ENCODE measurements at regions not wholly inside any gene's neighbourhood (a gene's known extent, or its start where the extent isn't known, plus 50 kb on each side); places are given as distances from the start of the nearest gene placed in this dataset.
A peak's percentile ranks its signal among the peaks of the same experiment; 100 is the strongest.

GRCh38 chr17:14813649-14814370 is 451.3 kb downstream of the PMP22 start:
- Histone ChIP-seq H3F3A (ENCODE audit: low read depth) (no peaks in the 10 kb centered on the region), H3K4me2 (no peak overlapping the region), H4K20me1 (ENCODE audit: low read depth) (no peaks in the 10 kb centered on the region), H2AFZ (replicated peaks) (peak overlapping the region; percentile 43), H3K79me2 (ENCODE audit: low read depth) (no peaks in the 10 kb centered on the region), H3K4me1 (no peaks in the 10 kb centered on the region), H3K27ac (no peak overlapping the region), H3K27me3 (no peaks in the 10 kb centered on the region), H3K9me3 (ENCODE audit: low read depth) (peaks cover 8% of the 10 kb centered on the region), H3K9ac (no peak overlapping the region), H3K36me3 (no peaks in the 10 kb centered on the region), H3K4me3 (no peak overlapping the region)
- peaks cover 15% of the 10 kb centered on the region for H3K9me3 Mint-ChIP-seq
- no peak for TF ChIP-seq EZH2 (IDR thresholded peaks at IDR 0.05)
- peak; percentile 54 for TF ChIP-seq CTCF (IDR thresholded peaks at IDR 0.05)
- TF ChIP-seq EZH2phosphoT487 (IDR thresholded peaks at IDR 0.05) = no peak
- no peaks in the 10 kb centered on the region for H3K27me3 Mint-ChIP-seq (ENCODE audit: insufficient read depth, low read depth)
- H3K4me3 Mint-ChIP-seq = no peak overlapping the region
- peak; percentile 71 for DNase-seq (ENCODE audit: low spot score)
- no peak overlapping the region for H3K27ac Mint-ChIP-seq
- H3K4me1 Mint-ChIP-seq = no peaks in the 10 kb centered on the region
- no peaks in the 10 kb centered on the region for H3K36me3 Mint-ChIP-seq

GRCh38 chr17:14808425-14808824 is 456.7 kb downstream of the PMP22 start:
- Mint-ChIP-seq H3K9me3 (peaks cover 27% of the 10 kb centered on the region), H3K4me3 (no peak overlapping the region), H3K36me3 (no peaks in the 10 kb centered on the region), H3K27ac (no peak overlapping the region), H3K4me1 (peaks cover 8% of the 10 kb centered on the region), H3K27me3 (ENCODE audit: insufficient read depth, low read depth) (peaks cover 2% of the 10 kb centered on the region)
- peaks cover 17% of the 10 kb centered on the region for H3K4me1 ChIP-seq
- no peak for TF ChIP-seq CTCF (IDR thresholded peaks at IDR 0.05)
- TF ChIP-seq EZH2phosphoT487 (IDR thresholded peaks at IDR 0.05) = no peak
- TF ChIP-seq EZH2 (IDR thresholded peaks at IDR 0.05) = no peak
- H2AFZ ChIP-seq (replicated peaks) = no peak overlapping the region
- no peak for DNase-seq (ENCODE audit: low spot score)
- no peaks in the 10 kb centered on the region for H3F3A ChIP-seq (ENCODE audit: low read depth)
- no peaks in the 10 kb centered on the region for H3K36me3 ChIP-seq
- H3K4me2 ChIP-seq = no peak overlapping the region
- H3K9me3 ChIP-seq (ENCODE audit: low read depth) = peaks cover 14% of the 10 kb centered on the region
- no peak overlapping the region for H3K9ac ChIP-seq
- no peaks in the 10 kb centered on the region for H3K79me2 ChIP-seq (ENCODE audit: low read depth)
- H4K20me1 ChIP-seq (ENCODE audit: low read depth) = no peaks in the 10 kb centered on the region
- no peak overlapping the region for H3K27ac ChIP-seq
- H3K4me3 ChIP-seq = no peak overlapping the region
- no peaks in the 10 kb centered on the region for H3K27me3 ChIP-seq

GRCh38 chr17:14805348-14805747 is 459.8 kb downstream of the PMP22 start:
- H3K4me1 Mint-ChIP-seq = peaks cover 8% of the 10 kb centered on the region
- Histone ChIP-seq H3F3A (ENCODE audit: low read depth) (no peaks in the 10 kb centered on the region), H3K9me3 (ENCODE audit: low read depth) (peaks cover 14% of the 10 kb centered on the region), H3K4me1 (peaks cover 17% of the 10 kb centered on the region), H4K20me1 (ENCODE audit: low read depth) (no peaks in the 10 kb centered on the region), H3K36me3 (no peaks in the 10 kb centered on the region), H3K9ac (no peak overlapping the region), H3K79me2 (ENCODE audit: low read depth) (no peaks in the 10 kb centered on the region), H3K27me3 (no peaks in the 10 kb centered on the region), H3K27ac (no peak overlapping the region), H3K4me3 (no peak overlapping the region), H2AFZ (replicated peaks) (no peak overlapping the region), H3K4me2 (no peak overlapping the region)
- TF ChIP-seq CTCF (IDR thresholded peaks at IDR 0.05) = peak; percentile 57
- no peak for TF ChIP-seq EZH2phosphoT487 (IDR thresholded peaks at IDR 0.05)
- TF ChIP-seq EZH2 (IDR thresholded peaks at IDR 0.05) = no peak
- H3K27me3 Mint-ChIP-seq (ENCODE audit: insufficient read depth, low read depth) = peaks cover 2% of the 10 kb centered on the region
- H3K36me3 Mint-ChIP-seq = no peaks in the 10 kb centered on the region
- peaks cover 19% of the 10 kb centered on the region for H3K9me3 Mint-ChIP-seq
- no peak overlapping the region for H3K4me3 Mint-ChIP-seq
- no peak overlapping the region for H3K27ac Mint-ChIP-seq
- peak; percentile 78 for DNase-seq (ENCODE audit: low spot score)
